ENCODE measurements at regions not wholly inside any gene's neighbourhood (a gene's known extent, or its start where the extent isn't known, plus 50 kb on each side); places are given as distances from the start of the nearest gene placed in this dataset.

DNA sequence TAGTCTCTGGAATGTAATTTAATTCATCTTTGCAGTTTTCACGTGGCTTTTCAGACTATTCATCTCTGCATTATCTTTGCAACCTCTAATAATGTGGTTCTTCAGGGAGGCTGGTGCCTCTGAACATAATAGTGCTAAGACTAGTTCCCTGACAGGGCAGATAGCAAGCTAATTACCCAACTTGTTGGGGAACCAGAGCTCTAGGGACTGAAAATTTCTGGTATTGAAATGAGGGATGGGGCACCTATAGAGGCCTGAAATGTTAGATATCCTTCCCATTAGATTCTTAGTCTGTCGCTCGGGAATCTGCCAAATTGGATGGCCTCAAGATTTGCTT is 693.6 kb upstream of the MAP3K7 start:
- POLR2A ChIA-PET = no interaction called here
- Histone ChIP-seq H3K4me3 (ENCODE audit: low read depth, low read length) (no peak overlapping the region), H3K4me1 (no peaks in the 10 kb centered on the region), H3K9me3 (no peaks in the 10 kb centered on the region), H3K27me3 (replicated peaks; ENCODE audit: control insufficient read depth, insufficient read depth, low read length) (no peaks in the 10 kb centered on the region), H3K36me3 (ENCODE audit: control insufficient read depth, insufficient read depth, low read length) (no peaks in the 10 kb centered on the region)
- Mint-ChIP-seq H3K9me3 (ENCODE audit: unreplicated experiment) (no peaks in the 10 kb centered on the region), H3K4me1 (ENCODE audit: low read depth, unreplicated experiment) (no peaks in the 10 kb centered on the region), H3K27ac (ENCODE audit: unreplicated experiment) (no peak overlapping the region), H3K4me3 (ENCODE audit: unreplicated experiment) (no peak overlapping the region), H3K27me3 (ENCODE audit: insufficient read depth, unreplicated experiment) (peaks cover 2% of the 10 kb centered on the region), H3K36me3 (ENCODE audit: insufficient read depth, unreplicated experiment) (no peaks in the 10 kb centered on the region)
- TF ChIP-seq, protein P1, sequence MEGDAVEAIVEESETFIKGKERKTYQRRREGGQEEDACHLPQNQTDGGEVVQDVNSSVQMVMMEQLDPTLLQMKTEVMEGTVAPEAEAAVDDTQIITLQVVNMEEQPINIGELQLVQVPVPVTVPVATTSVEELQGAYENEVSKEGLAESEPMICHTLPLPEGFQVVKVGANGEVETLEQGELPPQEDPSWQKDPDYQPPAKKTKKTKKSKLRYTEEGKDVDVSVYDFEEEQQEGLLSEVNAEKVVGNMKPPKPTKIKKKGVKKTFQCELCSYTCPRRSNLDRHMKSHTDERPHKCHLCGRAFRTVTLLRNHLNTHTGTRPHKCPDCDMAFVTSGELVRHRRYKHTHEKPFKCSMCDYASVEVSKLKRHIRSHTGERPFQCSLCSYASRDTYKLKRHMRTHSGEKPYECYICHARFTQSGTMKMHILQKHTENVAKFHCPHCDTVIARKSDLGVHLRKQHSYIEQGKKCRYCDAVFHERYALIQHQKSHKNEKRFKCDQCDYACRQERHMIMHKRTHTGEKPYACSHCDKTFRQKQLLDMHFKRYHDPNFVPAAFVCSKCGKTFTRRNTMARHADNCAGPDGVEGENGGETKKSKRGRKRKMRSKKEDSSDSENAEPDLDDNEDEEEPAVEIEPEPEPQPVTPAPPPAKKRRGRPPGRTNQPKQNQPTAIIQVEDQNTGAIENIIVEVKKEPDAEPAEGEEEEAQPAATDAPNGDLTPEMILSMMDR (IDR thresholded peaks at IDR 0.05; ENCODE audit: insufficient read depth in 1 of 2, low read depth in 1 of 2, low read length in 1 of 2, severe bottlenecking in 1 of 2, unreplicated experiment in 1 of 2) = no peak
- no peak for DNase-seq
- CTCF ChIA-PET = no interaction called here
- intact Hi-C loops (cut with micrococcal nuclease; ENCODE audit: unreplicated experiment) = no loop called here
- BruUV-seq (replicated peaks) = no TSS peak

DNA sequence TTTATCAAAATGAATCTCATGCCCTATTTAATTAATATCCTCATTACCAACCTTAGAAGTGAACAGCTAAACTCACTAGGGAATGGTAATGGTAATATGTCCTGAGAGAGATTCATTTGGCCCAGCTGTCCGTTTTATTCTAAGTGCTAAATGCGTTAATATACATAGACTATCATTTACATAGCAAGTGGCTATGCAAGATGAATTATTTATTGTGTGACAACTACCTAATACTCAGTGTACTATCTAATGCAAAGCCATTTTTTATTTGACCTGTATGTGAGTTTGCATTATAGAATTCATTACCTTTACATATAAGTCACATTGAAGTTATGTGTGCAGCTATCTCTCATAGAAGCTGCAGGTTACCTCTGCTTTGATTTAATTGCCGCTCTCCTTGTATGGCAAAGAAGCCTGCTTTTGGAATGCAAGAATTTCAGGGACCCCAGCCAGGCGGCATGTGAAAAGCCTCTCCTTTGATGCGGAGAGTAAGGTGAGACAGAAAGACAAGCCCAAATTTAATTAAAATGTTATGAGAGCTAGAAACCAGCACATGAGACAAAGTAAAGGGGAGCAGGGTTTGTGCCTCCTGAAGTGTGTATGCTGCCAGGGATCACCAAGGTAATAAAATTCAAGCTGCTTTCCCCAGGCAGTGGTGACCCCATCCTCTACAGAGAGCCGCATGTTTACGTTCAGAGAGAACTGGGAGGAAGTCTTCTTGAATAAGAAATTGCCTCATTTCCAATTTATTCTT is 693.0 kb upstream of the MAP3K7 start:
- Mint-ChIP-seq H3K27ac (ENCODE audit: unreplicated experiment) (no peak overlapping the region), H3K4me1 (ENCODE audit: low read depth, unreplicated experiment) (no peaks in the 10 kb centered on the region), H3K27me3 (ENCODE audit: insufficient read depth, unreplicated experiment) (peaks cover 2% of the 10 kb centered on the region), H3K36me3 (ENCODE audit: insufficient read depth, unreplicated experiment) (no peaks in the 10 kb centered on the region), H3K9me3 (ENCODE audit: unreplicated experiment) (no peaks in the 10 kb centered on the region), H3K4me3 (ENCODE audit: unreplicated experiment) (no peak overlapping the region)
- BruUV-seq (replicated peaks) = no TSS peak
- intact Hi-C loops (cut with micrococcal nuclease; ENCODE audit: unreplicated experiment) = no loop called here
- Histone ChIP-seq H3K27me3 (replicated peaks; ENCODE audit: control insufficient read depth, insufficient read depth, low read length) (no peaks in the 10 kb centered on the region), H3K36me3 (ENCODE audit: control insufficient read depth, insufficient read depth, low read length) (no peaks in the 10 kb centered on the region), H3K9me3 (no peaks in the 10 kb centered on the region), H3K4me3 (ENCODE audit: low read depth, low read length) (no peak overlapping the region), H3K4me1 (no peaks in the 10 kb centered on the region)
- TF ChIP-seq, protein P1 (IDR thresholded peaks at IDR 0.05; ENCODE audit: insufficient read depth in 1 of 2, low read depth in 1 of 2, low read length in 1 of 2, severe bottlenecking in 1 of 2, unreplicated experiment in 1 of 2) = no peak
- ChIA-PET CTCF (no interaction called here), POLR2A (no interaction called here)
- DNase-seq = no peak

DNA sequence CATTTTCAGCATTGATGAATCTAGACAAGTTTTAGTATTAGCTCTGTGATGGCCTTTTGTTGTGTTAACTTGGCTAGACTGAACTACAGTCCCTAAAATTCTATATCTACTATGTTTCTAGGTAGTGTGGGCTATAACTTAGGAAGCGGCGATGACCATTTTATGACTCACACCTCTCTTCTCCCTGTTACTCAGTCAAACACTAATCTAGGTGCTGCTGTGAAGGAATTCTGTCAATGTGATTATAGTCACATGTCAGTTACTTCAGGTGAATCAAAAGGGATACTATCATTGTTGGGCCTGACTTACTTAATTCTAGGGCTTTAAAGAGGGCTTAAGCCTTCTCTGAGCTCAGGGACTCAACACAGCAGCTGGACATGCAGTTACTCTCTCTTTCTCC is 691.5 kb upstream of the MAP3K7 start:
- no TSS peak for BruUV-seq (replicated peaks)
- no peak for DNase-seq
- no peaks in the 10 kb centered on the region for H3K9me3 ChIP-seq
- no peaks in the 10 kb centered on the region for H3K36me3 Mint-ChIP-seq (ENCODE audit: insufficient read depth, unreplicated experiment)
- no peaks in the 10 kb centered on the region for H3K27me3 ChIP-seq (replicated peaks; ENCODE audit: control insufficient read depth, insufficient read depth, low read length)
- no peaks in the 10 kb centered on the region for H3K4me1 Mint-ChIP-seq (ENCODE audit: low read depth, unreplicated experiment)
- CTCF ChIA-PET = no interaction called here
- POLR2A ChIA-PET = no interaction called here
- H3K27me3 Mint-ChIP-seq (ENCODE audit: insufficient read depth, unreplicated experiment) = peaks cover 2% of the 10 kb centered on the region
- H3K4me1 ChIP-seq = no peaks in the 10 kb centered on the region
- no peak overlapping the region for H3K4me3 Mint-ChIP-seq (ENCODE audit: unreplicated experiment)
- intact Hi-C loops (cut with micrococcal nuclease; ENCODE audit: unreplicated experiment) = no loop called here
- no peak overlapping the region for H3K27ac Mint-ChIP-seq (ENCODE audit: unreplicated experiment)
- TF ChIP-seq, protein P1 (IDR thresholded peaks at IDR 0.05; ENCODE audit: insufficient read depth in 1 of 2, low read depth in 1 of 2, low read length in 1 of 2, severe bottlenecking in 1 of 2, unreplicated experiment in 1 of 2) = no peak
- H3K9me3 Mint-ChIP-seq (ENCODE audit: unreplicated experiment) = no peaks in the 10 kb centered on the region
- H3K36me3 ChIP-seq (ENCODE audit: control insufficient read depth, insufficient read depth, low read length) = no peaks in the 10 kb centered on the region
- H3K4me3 ChIP-seq (ENCODE audit: low read depth, low read length) = no peak overlapping the region

Data from Caco-2 (cell line).